Activated B cell treated with CpG ODN at 0.5 μM for 24 hours (primary cell): ENCODE measurements at regions not wholly inside any gene's neighbourhood (a gene's known extent, or its start where the extent isn't known, plus 50 kb on each side); places are given as distances from the start of the nearest gene placed in this dataset.

Experiments used
- ATAC-seq: fragments of 200-7000 bp; cut with Tn5 transposase; one replicate; pipeline ENCODE4 v1.10.0; 2021; ENCODE audit warnings: low read depth, mild to moderate bottlenecking, moderate library complexity
- CTCF ChIA-PET: fragments of 350-600 bp; sonication (Branson Sonifier 250); formaldehyde crosslinking; loops from one replicate; lab custom pipeline; 2021; ENCODE audit warnings: antibody characterized with exemption; lab: Charles Lee
- POLR2A ChIA-PET: fragments of 350-600 bp; sonication (Branson Sonifier 250); formaldehyde crosslinking; loops from one replicate; lab custom pipeline; 2021; ENCODE audit warnings: antibody characterized with exemption; lab: Charles Lee
- DNase-seq: peaks from one replicate; pipeline ENCODE4 v3.0.0; 2022
- H3K27ac Mint-ChIP-seq: one replicate; pipeline ENCODE4 v1.8.0; 2020; ENCODE audit warnings: mixed read lengths
- H3K27me3 Mint-ChIP-seq: one replicate; pipeline ENCODE4 v1.8.0; 2021; ENCODE audit warnings: mixed read lengths
- H3K36me3 Mint-ChIP-seq: one replicate; pipeline ENCODE4 v1.8.0; 2021; ENCODE audit warnings: low read depth, mixed read lengths
- H3K4me1 Mint-ChIP-seq: one replicate; pipeline ENCODE4 v1.8.0; 2021; ENCODE audit warnings: mixed read lengths
- H3K4me3 Mint-ChIP-seq: one replicate; pipeline ENCODE4 v1.8.0; 2020; ENCODE audit warnings: mild to moderate bottlenecking, mixed read lengths
- H3K9me3 Mint-ChIP-seq: one replicate; pipeline ENCODE4 v1.8.0; 2020; ENCODE audit warnings: mixed read lengths
- intact Hi-C: fragments of 100-400 bp; cut with micrococcal nuclease; formaldehyde crosslinking; loops from one replicate; pipeline ENCODE4 v1.15.1; 2024
- TF ChIP-seq, protein P1 (sequence below): fragments of 200-600 bp; IDR thresholded peaks from one replicate; pipeline ENCODE4 v1.8.0; 2022; ENCODE audit warnings: antibody characterized with exemption, mild to moderate bottlenecking

DNA sequence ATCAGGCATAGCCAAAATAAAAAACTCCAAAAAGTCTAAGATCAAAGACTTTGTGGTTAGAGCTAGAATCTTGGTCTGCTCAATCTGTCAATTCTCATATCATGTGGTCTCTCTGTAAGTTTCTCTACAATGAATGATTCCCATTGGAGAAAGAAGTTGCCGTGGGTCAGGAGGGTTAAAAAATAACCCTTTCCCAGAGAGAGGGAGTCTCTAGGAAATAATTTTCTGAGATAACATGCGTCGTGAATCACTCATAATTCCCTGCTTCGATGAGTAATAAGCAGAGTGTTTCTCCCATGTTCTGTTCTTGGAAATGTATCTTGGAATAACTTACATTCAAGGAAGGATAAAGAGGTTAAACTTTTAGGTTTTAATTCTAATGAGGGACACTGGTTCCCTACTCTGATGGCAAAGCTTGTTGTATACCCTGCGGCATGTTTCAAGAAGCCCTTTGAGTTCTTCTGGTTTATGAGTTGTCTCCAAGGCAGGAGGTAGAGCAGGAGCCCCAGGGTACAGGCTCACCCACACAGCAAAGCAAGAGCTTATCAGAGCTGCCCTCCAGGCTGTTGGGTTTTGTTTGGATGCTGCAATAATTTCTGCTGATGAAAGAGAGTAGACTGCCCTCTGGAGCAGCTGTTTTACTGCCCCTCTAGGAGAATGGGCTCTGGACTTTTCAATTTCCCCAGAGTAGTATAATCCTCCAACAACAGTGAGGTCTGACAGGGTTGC lies 599.1 kb downstream of the QKI start:
- Mint-ChIP-seq H3K4me1 (no peaks in the 10 kb centered on the region), H3K9me3 (no peaks in the 10 kb centered on the region), H3K4me3 (no peak overlapping the region), H3K27me3 (peaks cover under 1% of the 10 kb centered on the region), H3K27ac (no peak overlapping the region), H3K36me3 (no peaks in the 10 kb centered on the region)
- ChIA-PET POLR2A (no interaction called here), CTCF (no interaction called here)
- intact Hi-C loops = no loop called here
- ATAC-seq (no peak), DNase-seq (no peak)
- TF ChIP-seq, protein P1, sequence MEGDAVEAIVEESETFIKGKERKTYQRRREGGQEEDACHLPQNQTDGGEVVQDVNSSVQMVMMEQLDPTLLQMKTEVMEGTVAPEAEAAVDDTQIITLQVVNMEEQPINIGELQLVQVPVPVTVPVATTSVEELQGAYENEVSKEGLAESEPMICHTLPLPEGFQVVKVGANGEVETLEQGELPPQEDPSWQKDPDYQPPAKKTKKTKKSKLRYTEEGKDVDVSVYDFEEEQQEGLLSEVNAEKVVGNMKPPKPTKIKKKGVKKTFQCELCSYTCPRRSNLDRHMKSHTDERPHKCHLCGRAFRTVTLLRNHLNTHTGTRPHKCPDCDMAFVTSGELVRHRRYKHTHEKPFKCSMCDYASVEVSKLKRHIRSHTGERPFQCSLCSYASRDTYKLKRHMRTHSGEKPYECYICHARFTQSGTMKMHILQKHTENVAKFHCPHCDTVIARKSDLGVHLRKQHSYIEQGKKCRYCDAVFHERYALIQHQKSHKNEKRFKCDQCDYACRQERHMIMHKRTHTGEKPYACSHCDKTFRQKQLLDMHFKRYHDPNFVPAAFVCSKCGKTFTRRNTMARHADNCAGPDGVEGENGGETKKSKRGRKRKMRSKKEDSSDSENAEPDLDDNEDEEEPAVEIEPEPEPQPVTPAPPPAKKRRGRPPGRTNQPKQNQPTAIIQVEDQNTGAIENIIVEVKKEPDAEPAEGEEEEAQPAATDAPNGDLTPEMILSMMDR = no peak

DNA sequence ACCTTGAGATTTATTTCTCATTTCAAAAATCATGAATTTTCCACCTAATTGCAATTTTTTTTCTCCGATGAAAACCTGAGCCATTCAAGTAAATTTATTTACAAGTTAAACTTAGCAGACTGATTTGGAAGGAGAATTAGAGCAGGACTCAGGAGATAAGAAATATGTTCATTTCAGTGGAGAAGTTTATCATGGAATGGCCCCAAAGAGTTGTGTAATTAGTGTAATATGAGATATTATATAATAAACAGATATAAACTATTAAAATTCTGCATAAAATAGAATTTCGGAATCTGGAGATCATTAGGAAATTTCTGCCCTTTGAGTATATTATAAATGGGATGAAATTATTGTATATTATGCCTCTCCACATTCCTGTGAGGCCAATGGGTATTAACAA lies 596.8 kb downstream of the QKI start:
- intact Hi-C loops = no loop called here
- Mint-ChIP-seq H3K4me3 (no peak overlapping the region), H3K9me3 (no peaks in the 10 kb centered on the region), H3K4me1 (no peaks in the 10 kb centered on the region), H3K27me3 (peaks cover 2% of the 10 kb centered on the region), H3K27ac (no peak overlapping the region), H3K36me3 (no peaks in the 10 kb centered on the region)
- DNase-seq (no peak), ATAC-seq (no peak)
- ChIA-PET CTCF (no interaction called here), POLR2A (no interaction called here)
- TF ChIP-seq, protein P1 = no peak

- Mint-ChIP-seq H3K36me3 (no peaks in the 10 kb centered on the region), H3K27ac (no peak overlapping the region), H3K4me3 (no peak overlapping the region), H3K9me3 (no peaks in the 10 kb centered on the region), H3K4me1 (no peaks in the 10 kb centered on the region), H3K27me3 (peaks cover 2% of the 10 kb centered on the region)
- intact Hi-C loops = no loop called here
- TF ChIP-seq, protein P1 = no peak
- DNase-seq (no peak), ATAC-seq (no peak)
- ChIA-PET POLR2A (no interaction called here), CTCF (no interaction called here)
These were observed 596.1 kb downstream of the QKI start for GRCh38 chr6:164010441-164011103.

DNA sequence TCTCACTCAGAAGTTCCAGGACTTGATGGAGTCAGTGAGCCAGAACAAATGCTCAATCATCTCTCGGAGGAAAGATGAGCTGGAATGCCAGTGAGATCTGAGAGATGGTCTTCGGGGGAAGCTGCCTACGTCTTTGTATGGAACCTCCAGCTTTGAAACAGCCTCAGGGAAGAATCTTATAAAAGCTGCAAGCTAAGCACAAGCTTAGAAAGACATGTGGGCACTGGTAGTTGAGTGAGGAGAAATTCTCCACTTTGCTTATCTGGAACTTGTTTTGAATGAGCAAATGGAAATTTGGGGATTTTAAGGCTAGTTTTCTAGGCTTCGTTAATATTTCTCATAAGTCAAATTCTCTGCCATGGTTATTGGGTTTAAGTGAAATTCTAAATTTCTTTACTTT lies 594.4 kb downstream of the QKI start:
- DNase-seq = no peak
- CTCF ChIA-PET = no interaction called here
- Mint-ChIP-seq H3K9me3 (no peaks in the 10 kb centered on the region), H3K27me3 (peaks cover 2% of the 10 kb centered on the region), H3K27ac (no peak overlapping the region), H3K4me3 (no peak overlapping the region), H3K36me3 (no peaks in the 10 kb centered on the region), H3K4me1 (no peaks in the 10 kb centered on the region)
- TF ChIP-seq, protein P1 = no peak
- no peak for ATAC-seq
- POLR2A ChIA-PET = no interaction called here
- intact Hi-C loops = no loop called here

- CTCF ChIA-PET = no interaction called here
- H3K27me3 Mint-ChIP-seq = peaks cover 2% of the 10 kb centered on the region
- intact Hi-C loops = no loop called here
- no peak for DNase-seq
- no peak for ATAC-seq
- POLR2A ChIA-PET = no interaction called here
- H3K4me1 Mint-ChIP-seq = no peaks in the 10 kb centered on the region
- H3K27ac Mint-ChIP-seq = no peak overlapping the region
- H3K4me3 Mint-ChIP-seq = no peak overlapping the region
- H3K36me3 Mint-ChIP-seq = no peaks in the 10 kb centered on the region
- no peaks in the 10 kb centered on the region for H3K9me3 Mint-ChIP-seq
- TF ChIP-seq, protein P1 = no peak
These were observed 593.4 kb downstream of the QKI start for GRCh38 chr6:164007881-164008280.
